ENCODE measurements at regions not wholly inside any gene's neighbourhood (a gene's known extent, or its start where the extent isn't known, plus 50 kb on each side); places are given as distances from the start of the nearest gene placed in this dataset.

DNA sequence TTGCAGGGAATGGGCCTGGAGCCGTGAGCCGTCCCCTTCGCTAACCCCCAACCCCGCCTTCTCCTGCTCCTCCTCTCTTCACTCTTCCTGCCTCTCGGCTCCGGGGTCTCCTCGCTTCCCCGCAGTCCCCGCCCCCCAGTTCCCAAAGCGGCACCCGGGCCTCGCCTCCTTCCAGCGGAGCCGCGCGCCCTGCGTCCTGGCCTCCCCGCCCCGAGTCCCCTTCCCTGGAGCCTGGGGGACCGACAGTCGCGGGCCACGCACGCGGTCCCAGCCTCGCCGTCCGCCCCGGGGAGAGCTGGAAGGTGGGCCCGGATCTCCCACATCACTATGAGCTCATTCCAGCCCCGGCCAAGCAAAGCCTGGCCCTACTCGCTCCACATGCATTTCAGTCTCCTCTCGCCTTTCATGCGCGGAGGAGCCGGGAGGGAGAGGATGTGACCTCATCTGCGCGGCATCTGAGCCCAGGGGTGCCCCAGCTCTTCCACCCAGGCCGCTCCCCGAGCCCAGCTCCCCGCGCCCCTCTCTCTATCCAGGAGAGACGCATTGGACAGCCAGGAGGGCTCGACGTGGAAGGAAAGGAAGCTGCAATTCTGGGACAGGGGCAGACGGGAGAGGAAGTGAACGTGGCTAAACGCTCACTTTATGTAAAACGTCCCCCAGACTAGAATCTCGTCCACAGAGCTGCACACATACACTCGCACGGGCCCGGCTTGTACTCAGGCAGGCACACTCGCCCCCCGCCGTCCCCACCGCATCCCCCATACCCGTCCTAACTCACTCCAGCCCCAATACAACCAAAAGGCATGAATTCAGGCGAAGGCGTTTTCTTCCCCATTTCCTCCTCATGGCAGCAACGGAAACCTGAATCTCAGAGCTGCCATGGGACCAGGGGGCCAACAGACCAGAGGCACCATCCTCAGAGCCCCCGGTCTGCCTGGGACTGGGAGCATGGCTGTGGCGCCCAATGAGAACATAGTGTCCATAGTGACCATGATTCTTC lies 108.7 kb upstream of the CCND2 start:
- H3K4me3 ChIP-seq (ENCODE audit: low read length in 2 of 2), result peak overlapping the region; percentile 53 to 66
- no peaks in the 10 kb centered on the region for H3K36me3 ChIP-seq (ENCODE audit: control insufficient read depth in 2 of 2, insufficient read depth in 2 of 2, low read length in 1 of 2)
- no peaks in the 10 kb centered on the region for H3K27me3 ChIP-seq (ENCODE audit: control insufficient read depth in 2 of 2, insufficient read depth in 1 of 2, low read length in 1 of 2)
- peak in 8 of 9 donors; percentile 45 to 86 (median 62) for DNase-seq (ENCODE audit: low read depth in 6 of 9, low spot score in 9 of 9)
- peaks cover 2 to 13% of the 10 kb centered on the region in 2 donors for H3K4me1 ChIP-seq (ENCODE audit: control insufficient read depth in 2 of 2, insufficient read depth in 2 of 2, low read length in 2 of 2)
- H3K9me3 ChIP-seq (ENCODE audit: control insufficient read depth in 2 of 2, insufficient read depth in 1 of 2, low read length in 1 of 2), result no peaks in the 10 kb centered on the region
- peak overlapping the region; percentile 75 to 87 for H3K27ac ChIP-seq (ENCODE audit: low read depth in 1 of 2, low read length in 1 of 2)
- 6% methylated on average over 63 of the region's 63 CpGs for WGBS

DNA sequence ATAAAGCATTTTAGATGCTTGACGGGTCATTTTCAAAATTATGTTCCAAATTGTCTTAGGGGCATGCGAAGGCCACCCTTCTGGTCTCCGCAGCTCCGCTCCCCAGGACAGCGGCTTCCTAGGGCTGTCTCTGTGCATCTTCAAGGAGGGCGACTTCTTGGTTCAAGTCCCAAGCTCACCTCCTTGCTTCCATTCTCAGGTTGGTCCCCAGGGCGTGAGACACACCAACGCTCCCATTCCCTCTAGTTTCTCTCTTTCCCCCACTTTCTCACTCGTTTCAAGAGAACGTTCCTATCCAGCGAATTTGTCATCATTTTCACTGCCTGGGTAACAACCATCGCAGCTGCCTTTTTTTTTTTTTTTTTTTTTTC lies 109.4 kb upstream of the CCND2 start:
- peak overlapping the region; percentile 53 to 66 for H3K4me3 ChIP-seq (ENCODE audit: low read length in 2 of 2)
- peaks cover 2 to 13% of the 10 kb centered on the region in 2 donors for H3K4me1 ChIP-seq (ENCODE audit: control insufficient read depth in 2 of 2, insufficient read depth in 2 of 2, low read length in 2 of 2)
- no peak for DNase-seq (ENCODE audit: low read depth in 6 of 9, low spot score in 9 of 9)
- H3K27me3 ChIP-seq (ENCODE audit: control insufficient read depth in 2 of 2, insufficient read depth in 1 of 2, low read length in 1 of 2), result no peaks in the 10 kb centered on the region
- H3K9me3 ChIP-seq (ENCODE audit: control insufficient read depth in 2 of 2, insufficient read depth in 1 of 2, low read length in 1 of 2), result no peaks in the 10 kb centered on the region
- H3K27ac ChIP-seq (ENCODE audit: low read depth in 1 of 2, low read length in 1 of 2), result peak overlapping the region in 1 of 2 donors; percentile 87
- H3K36me3 ChIP-seq (ENCODE audit: control insufficient read depth in 2 of 2, insufficient read depth in 2 of 2, low read length in 1 of 2), result no peaks in the 10 kb centered on the region
- WGBS, result 68% methylated on average over 12 of the region's 12 CpGs

DNA sequence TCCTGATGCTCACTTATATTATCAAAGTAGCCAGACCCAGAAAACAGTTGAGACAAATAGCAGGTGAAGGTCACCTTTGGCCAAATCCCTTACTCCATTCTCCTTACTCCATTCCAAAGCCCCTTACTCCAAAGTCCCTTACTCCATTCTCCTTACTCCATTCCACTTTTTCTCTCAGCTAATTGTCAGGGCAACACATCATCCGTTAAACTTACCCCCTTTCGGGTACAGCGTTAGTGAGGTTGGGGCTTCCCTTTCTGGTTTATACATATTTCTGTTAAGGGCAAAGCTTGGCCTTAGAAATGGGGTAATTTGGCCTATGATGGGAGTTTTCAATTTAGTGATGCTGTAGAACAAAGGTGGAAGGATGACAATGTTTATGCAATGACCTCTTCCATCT lies 111.8 kb upstream of the CCND2 start:
- Histone ChIP-seq H3K27ac (ENCODE audit: low read depth in 1 of 2, low read length in 1 of 2) (no peak overlapping the region), H3K36me3 (ENCODE audit: control insufficient read depth in 2 of 2, insufficient read depth in 2 of 2, low read length in 1 of 2) (no peaks in the 10 kb centered on the region), H3K9me3 (ENCODE audit: control insufficient read depth in 2 of 2, insufficient read depth in 1 of 2, low read length in 1 of 2) (no peaks in the 10 kb centered on the region), H3K27me3 (ENCODE audit: control insufficient read depth in 2 of 2, insufficient read depth in 1 of 2, low read length in 1 of 2) (no peaks in the 10 kb centered on the region), H3K4me1 (ENCODE audit: control insufficient read depth in 2 of 2, insufficient read depth in 2 of 2, low read length in 2 of 2) (peaks cover 2 to 13% of the 10 kb centered on the region in 2 donors), H3K4me3 (ENCODE audit: low read length in 2 of 2) (no peak overlapping the region)
- DNase-seq (ENCODE audit: low read depth in 6 of 9, low spot score in 9 of 9), result no peak
- 81% methylated on average over 3 of the region's 3 CpGs for WGBS

DNA sequence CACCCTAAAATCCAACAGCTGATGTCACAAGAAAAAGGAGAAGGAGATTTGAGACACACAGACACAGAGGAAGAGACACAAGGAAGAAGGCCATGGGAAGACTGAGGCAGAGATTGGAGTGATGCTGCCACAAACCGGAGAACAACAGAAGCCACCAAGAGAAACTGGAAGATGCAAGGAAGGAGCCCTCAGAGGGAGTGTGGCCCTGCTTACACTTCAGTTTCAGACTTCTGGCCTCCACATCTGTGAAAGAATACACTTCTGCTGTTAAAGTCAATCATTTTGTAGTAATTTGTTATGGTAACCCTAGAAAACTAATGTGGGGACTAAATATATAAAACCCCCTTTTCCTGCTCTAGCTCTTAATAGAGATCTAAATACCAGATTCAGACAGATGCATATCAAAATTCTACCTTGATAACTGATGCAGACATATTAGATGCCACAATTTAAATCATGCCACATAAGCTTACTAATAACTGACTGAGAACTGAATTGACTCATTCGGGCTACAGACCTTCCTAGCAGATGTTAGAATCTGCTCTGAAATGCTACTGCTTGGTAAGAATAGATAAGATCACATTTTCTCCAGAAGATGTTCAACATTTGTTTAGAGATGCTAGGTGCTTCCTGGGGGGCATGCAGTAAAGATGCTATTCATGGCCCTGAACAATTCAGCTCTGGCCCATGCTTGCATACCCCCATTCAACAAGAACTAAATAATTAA lies 113.1 kb upstream of the CCND2 start:
- H3K27ac ChIP-seq (ENCODE audit: low read depth in 1 of 2, low read length in 1 of 2), result no peak overlapping the region
- H3K4me1 ChIP-seq (ENCODE audit: control insufficient read depth in 2 of 2, insufficient read depth in 2 of 2, low read length in 2 of 2), result peaks cover 2 to 20% of the 10 kb centered on the region in 2 donors
- no peaks in the 10 kb centered on the region for H3K27me3 ChIP-seq (ENCODE audit: control insufficient read depth in 2 of 2, insufficient read depth in 1 of 2, low read length in 1 of 2)
- 90% methylated on average over 2 of the region's 2 CpGs for WGBS
- no peak for DNase-seq (ENCODE audit: low read depth in 6 of 9, low spot score in 9 of 9)
- H3K4me3 ChIP-seq (ENCODE audit: low read length in 2 of 2), result no peak overlapping the region
- H3K9me3 ChIP-seq (ENCODE audit: control insufficient read depth in 2 of 2, insufficient read depth in 1 of 2, low read length in 1 of 2), result no peaks in the 10 kb centered on the region
- H3K36me3 ChIP-seq (ENCODE audit: control insufficient read depth in 2 of 2, insufficient read depth in 2 of 2, low read length in 1 of 2), result no peaks in the 10 kb centered on the region

DNA sequence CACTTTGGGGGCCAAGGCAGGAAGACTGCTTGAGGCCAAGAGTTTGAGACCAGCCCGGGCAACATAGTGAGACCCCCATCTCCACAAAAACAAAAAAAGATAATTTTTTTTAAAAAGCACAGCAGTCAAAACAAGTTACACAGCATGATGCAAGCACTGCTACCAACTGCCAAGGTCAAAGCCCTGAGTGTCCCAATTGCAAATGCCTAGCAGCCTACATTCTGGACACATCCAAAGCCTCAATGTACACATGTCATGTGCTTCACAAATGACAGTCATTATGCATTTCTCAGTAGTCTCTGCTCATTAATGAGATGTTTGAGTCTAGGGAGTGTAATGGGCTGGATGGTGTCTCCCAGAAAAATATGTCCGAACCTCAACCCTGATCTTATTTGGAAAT lies 113.7 kb upstream of the CCND2 start:
- peaks cover 2 to 14% of the 10 kb centered on the region in 2 donors for H3K4me1 ChIP-seq (ENCODE audit: control insufficient read depth in 2 of 2, insufficient read depth in 2 of 2, low read length in 2 of 2)
- no peak overlapping the region for H3K27ac ChIP-seq (ENCODE audit: low read depth in 1 of 2, low read length in 1 of 2)
- no peaks in the 10 kb centered on the region for H3K27me3 ChIP-seq (ENCODE audit: control insufficient read depth in 2 of 2, insufficient read depth in 1 of 2, low read length in 1 of 2)
- no peaks in the 10 kb centered on the region for H3K36me3 ChIP-seq (ENCODE audit: control insufficient read depth in 2 of 2, insufficient read depth in 2 of 2, low read length in 1 of 2)
- DNase-seq (ENCODE audit: low read depth in 6 of 9, low spot score in 9 of 9), result no peak
- H3K9me3 ChIP-seq (ENCODE audit: control insufficient read depth in 2 of 2, insufficient read depth in 1 of 2, low read length in 1 of 2), result no peaks in the 10 kb centered on the region
- no peak overlapping the region for H3K4me3 ChIP-seq (ENCODE audit: low read length in 2 of 2)
- WGBS, result 97% methylated on average over 2 of the region's 2 CpGs

DNA sequence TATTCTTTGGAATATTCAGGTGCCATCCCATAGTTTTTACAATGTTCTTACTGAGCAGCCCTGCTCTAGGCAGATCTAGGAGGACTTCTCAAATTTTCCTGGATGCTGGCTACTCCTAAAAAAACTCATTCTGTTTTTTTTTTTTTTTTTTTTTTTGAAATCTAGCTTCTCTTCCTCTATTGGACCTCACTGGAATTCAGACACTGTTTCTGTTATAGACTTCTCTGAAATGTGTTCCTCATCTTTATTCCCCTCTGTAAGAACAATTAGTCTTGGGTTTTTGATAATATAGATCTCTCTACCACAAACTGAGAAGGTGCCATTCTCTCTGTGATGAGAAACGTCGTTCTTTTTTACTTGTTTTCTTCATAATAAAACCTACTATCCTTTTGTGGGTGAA lies 115.3 kb upstream of the CCND2 start:
- WGBS, result 74% methylated on average over 2 of the region's 2 CpGs
- no peak overlapping the region for H3K4me3 ChIP-seq (ENCODE audit: low read length in 2 of 2)

DNA sequence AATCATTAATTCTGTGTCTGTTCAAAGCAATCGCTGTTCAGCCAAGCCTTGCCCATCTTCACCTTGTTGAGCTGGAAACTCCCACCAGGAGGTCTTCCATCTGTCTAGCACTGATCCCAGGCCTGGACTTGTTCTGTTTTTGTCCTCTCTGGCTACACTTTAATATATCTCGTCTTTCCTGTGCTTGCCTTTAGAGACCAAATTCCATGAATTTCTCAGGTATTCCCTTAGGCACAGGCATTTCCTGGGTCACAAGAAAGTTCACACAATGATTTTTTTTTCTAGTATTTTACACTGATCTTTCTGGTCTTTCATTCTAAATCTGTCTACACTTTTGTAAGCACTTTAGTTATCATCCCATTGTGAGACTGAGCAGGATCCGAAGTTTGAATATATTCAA lies 116.4 kb upstream of the CCND2 start:
- no peak overlapping the region for H3K4me3 ChIP-seq (ENCODE audit: low read length in 2 of 2)
- H3K27me3 ChIP-seq (ENCODE audit: control insufficient read depth in 2 of 2, insufficient read depth in 1 of 2, low read length in 1 of 2), result no peaks in the 10 kb centered on the region
- H3K36me3 ChIP-seq (ENCODE audit: control insufficient read depth in 2 of 2, insufficient read depth in 2 of 2, low read length in 1 of 2), result no peaks in the 10 kb centered on the region
- 95% methylated on average over 3 of the region's 3 CpGs for WGBS
- H3K9me3 ChIP-seq (ENCODE audit: control insufficient read depth in 2 of 2, insufficient read depth in 1 of 2, low read length in 1 of 2), result no peaks in the 10 kb centered on the region
- no peak overlapping the region for H3K27ac ChIP-seq (ENCODE audit: low read depth in 1 of 2, low read length in 1 of 2)
- DNase-seq (ENCODE audit: low read depth in 6 of 9, low spot score in 9 of 9), result no peak
- H3K4me1 ChIP-seq (ENCODE audit: control insufficient read depth in 2 of 2, insufficient read depth in 2 of 2, low read length in 2 of 2), result peaks cover 5 to 29% of the 10 kb centered on the region in 2 donors

More for the DNA sequence above, 115.3 kb upstream of the CCND2 start:
- H3K4me1 ChIP-seq (ENCODE audit: control insufficient read depth in 2 of 2, insufficient read depth in 2 of 2, low read length in 2 of 2), result peaks cover 4 to 20% of the 10 kb centered on the region in 2 donors
- no peaks in the 10 kb centered on the region for H3K27me3 ChIP-seq (ENCODE audit: control insufficient read depth in 2 of 2, insufficient read depth in 1 of 2, low read length in 1 of 2)
- H3K9me3 ChIP-seq (ENCODE audit: control insufficient read depth in 2 of 2, insufficient read depth in 1 of 2, low read length in 1 of 2), result no peaks in the 10 kb centered on the region
- no peak for DNase-seq (ENCODE audit: low read depth in 6 of 9, low spot score in 9 of 9)
- no peaks in the 10 kb centered on the region for H3K36me3 ChIP-seq (ENCODE audit: control insufficient read depth in 2 of 2, insufficient read depth in 2 of 2, low read length in 1 of 2)
- H3K27ac ChIP-seq (ENCODE audit: low read depth in 1 of 2, low read length in 1 of 2), result no peak overlapping the region

DNA sequence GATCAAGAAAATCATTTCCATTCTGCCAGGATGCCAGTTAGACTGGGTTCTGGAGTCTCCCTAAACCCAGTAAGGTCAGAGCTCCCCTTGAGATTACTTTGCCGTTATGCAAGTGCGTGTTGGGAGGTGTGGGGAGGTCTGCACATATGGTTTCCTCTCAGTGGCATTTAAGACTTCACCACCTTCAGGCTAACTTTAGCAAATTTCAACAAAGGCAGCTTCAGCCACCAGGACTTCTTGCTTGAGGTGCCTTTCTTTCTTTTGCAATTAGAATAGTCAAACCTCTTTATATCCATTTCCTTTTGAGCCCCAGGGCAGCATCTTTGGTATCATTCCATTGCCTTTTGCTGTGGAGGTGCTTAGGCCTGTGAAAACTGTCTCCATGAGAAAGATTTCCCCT lies 117.2 kb upstream of the CCND2 start:
- Histone ChIP-seq H3K4me1 (ENCODE audit: control insufficient read depth in 2 of 2, insufficient read depth in 2 of 2, low read length in 2 of 2) (peaks cover 5 to 33% of the 10 kb centered on the region in 2 donors), H3K4me3 (ENCODE audit: low read length in 2 of 2) (no peak overlapping the region), H3K27ac (ENCODE audit: low read depth in 1 of 2, low read length in 1 of 2) (no peak overlapping the region), H3K27me3 (ENCODE audit: control insufficient read depth in 2 of 2, insufficient read depth in 1 of 2, low read length in 1 of 2) (no peaks in the 10 kb centered on the region), H3K9me3 (ENCODE audit: control insufficient read depth in 2 of 2, insufficient read depth in 1 of 2, low read length in 1 of 2) (no peaks in the 10 kb centered on the region), H3K36me3 (ENCODE audit: control insufficient read depth in 2 of 2, insufficient read depth in 2 of 2, low read length in 1 of 2) (no peaks in the 10 kb centered on the region)
- no peak for DNase-seq (ENCODE audit: low read depth in 6 of 9, low spot score in 9 of 9)
- WGBS, result 41% methylated on average over 2 of the region's 2 CpGs

DNA sequence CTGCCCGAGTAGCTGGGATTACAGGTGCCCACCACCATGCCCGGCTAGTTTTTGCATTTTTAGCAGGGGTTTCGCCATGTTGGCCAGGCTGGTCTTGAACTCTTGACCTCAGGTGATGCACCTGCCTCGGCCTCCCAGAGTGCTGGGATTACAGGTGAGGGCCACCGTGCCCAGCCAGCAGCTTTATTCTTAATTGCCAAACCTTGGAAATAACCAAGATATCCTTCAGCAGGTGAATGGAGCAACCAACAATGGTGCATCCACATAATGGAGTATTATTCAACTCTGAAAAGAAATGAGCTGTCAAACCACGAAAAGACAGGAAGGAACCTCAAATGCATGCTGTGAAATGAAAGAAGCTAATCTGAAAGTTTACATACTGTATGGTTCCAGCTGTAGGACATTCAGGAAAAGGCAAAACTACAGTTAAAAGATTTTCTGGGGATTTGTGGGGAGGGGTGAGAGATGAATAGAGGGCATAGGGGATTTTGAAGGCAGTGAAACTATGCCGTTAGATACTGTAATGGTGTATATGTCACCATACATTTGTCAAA lies 118.8 kb upstream of the CCND2 start:
- Histone ChIP-seq H3K4me1 (ENCODE audit: control insufficient read depth in 2 of 2, insufficient read depth in 2 of 2, low read length in 2 of 2) (peaks cover 5 to 33% of the 10 kb centered on the region in 2 donors), H3K4me3 (ENCODE audit: low read length in 2 of 2) (no peak overlapping the region), H3K27me3 (ENCODE audit: control insufficient read depth in 2 of 2, insufficient read depth in 1 of 2, low read length in 1 of 2) (no peaks in the 10 kb centered on the region), H3K9me3 (ENCODE audit: control insufficient read depth in 2 of 2, insufficient read depth in 1 of 2, low read length in 1 of 2) (no peaks in the 10 kb centered on the region), H3K27ac (ENCODE audit: low read depth in 1 of 2, low read length in 1 of 2) (no peak overlapping the region), H3K36me3 (ENCODE audit: control insufficient read depth in 2 of 2, insufficient read depth in 2 of 2, low read length in 1 of 2) (no peaks in the 10 kb centered on the region)
- 85% methylated on average over 7 of the region's 7 CpGs for WGBS
- no peak for DNase-seq (ENCODE audit: low read depth in 6 of 9, low spot score in 9 of 9)
